MM.1S (cell line): ENCODE measurements at regions not wholly inside any gene's neighbourhood (a gene's known extent, or its start where the extent isn't known, plus 50 kb on each side); places are given as distances from the start of the nearest gene placed in this dataset.

Source experiments
- DNase-seq: peaks from one replicate; pipeline ENCODE4 v3.0.0-alpha.2; 2015
- H2AFZ ChIP-seq: fragments of 300-600 bp; sonication (generic); 2 replicates; pipeline ENCODE4 v1.6.0; 2016; ENCODE audit warnings: antibody characterized with exemption, low read length
- H3F3A ChIP-seq: fragments of 300-600 bp; sonication (generic); 2 replicates; pipeline ENCODE4 v1.6.1; 2016; ENCODE audit warnings: mild to moderate bottlenecking, antibody characterized with exemption, low read length, moderate library complexity, mixed read lengths; ENCODE audit not compliant: insufficient read depth
- H3K27ac ChIP-seq: fragments of 300-600 bp; sonication (generic); 2 replicates; pipeline ENCODE4 v1.5.1; 2016; ENCODE audit warnings: mild to moderate bottlenecking, low read length
- H3K27me3 ChIP-seq: fragments of 300-600 bp; sonication (generic); replicated peaks from 2 replicates; pipeline ENCODE4 v1.6.0; 2016; ENCODE audit warnings: low read length; ENCODE audit not compliant: insufficient read depth
- H3K36me3 ChIP-seq: fragments of 300-600 bp; sonication (generic); replicated peaks from 2 replicates; pipeline ENCODE4 v1.6.1; 2016; ENCODE audit warnings: mild to moderate bottlenecking, low read length, mixed read lengths; ENCODE audit not compliant: insufficient read depth
- H3K4me1 ChIP-seq: fragments of 300-600 bp; sonication (generic); 2 replicates; pipeline ENCODE4 v1.6.1; 2016; ENCODE audit warnings: low read length, mixed read lengths
- H3K4me2 ChIP-seq: fragments of 300-600 bp; sonication (generic); 2 replicates; pipeline ENCODE4 v1.6.0; 2016; ENCODE audit warnings: low read depth, low read length
- H3K4me3 ChIP-seq: fragments of 300-600 bp; sonication (generic); 2 replicates; pipeline ENCODE4 v1.5.1; 2016; ENCODE audit warnings: low read length, mixed read lengths
- H3K79me2 ChIP-seq: fragments of 300-600 bp; sonication (generic); 2 replicates; pipeline ENCODE4 v1.6.1; 2016; ENCODE audit warnings: mixed run types, low read length, mixed read lengths
- H3K9ac ChIP-seq: fragments of 300-600 bp; sonication (generic); 2 replicates; pipeline ENCODE4 v1.6.1; 2016; ENCODE audit warnings: low read length, mixed read lengths
- H3K9me2 ChIP-seq: fragments of 300-600 bp; sonication (generic); replicated peaks from 2 replicates; pipeline ENCODE4 v1.6.1; 2016; ENCODE audit warnings: mild to moderate bottlenecking, low read length, mixed read lengths; ENCODE audit not compliant: insufficient read depth
- H3K9me3 ChIP-seq: fragments of 300-600 bp; sonication (generic); replicated peaks from 2 replicates; pipeline ENCODE4 v1.6.1; 2016; ENCODE audit warnings: mild to moderate bottlenecking, low read length, mixed read lengths; ENCODE audit not compliant: insufficient read depth
- H4K20me1 ChIP-seq: fragments of 300-600 bp; sonication (generic); 2 replicates; pipeline ENCODE4 v1.6.1; 2016; ENCODE audit warnings: mild to moderate bottlenecking, low read length, moderate library complexity, mixed read lengths; ENCODE audit not compliant: insufficient read depth
- CTCF ChIP-seq: fragments of 300-600 bp; sonication (generic); IDR thresholded peaks from 2 replicates; pipeline ENCODE4 v1.5.1; 2016; ENCODE audit warnings: antibody characterized with exemption, low read length, mixed read lengths
- EZH2 ChIP-seq: fragments of 300-600 bp; sonication (generic); optimal IDR thresholded peaks from 2 replicates; pipeline ENCODE3; 2017; ENCODE audit warnings: low read depth, mild to moderate bottlenecking, antibody characterized with exemption, low read length, mixed read lengths
- EZH2phosphoT487 ChIP-seq: fragments of 300-600 bp; sonication (generic); IDR thresholded peaks from 2 replicates; pipeline ENCODE4 v1.6.1; 2018; ENCODE audit warnings: antibody characterized with exemption, low read length

DNA sequence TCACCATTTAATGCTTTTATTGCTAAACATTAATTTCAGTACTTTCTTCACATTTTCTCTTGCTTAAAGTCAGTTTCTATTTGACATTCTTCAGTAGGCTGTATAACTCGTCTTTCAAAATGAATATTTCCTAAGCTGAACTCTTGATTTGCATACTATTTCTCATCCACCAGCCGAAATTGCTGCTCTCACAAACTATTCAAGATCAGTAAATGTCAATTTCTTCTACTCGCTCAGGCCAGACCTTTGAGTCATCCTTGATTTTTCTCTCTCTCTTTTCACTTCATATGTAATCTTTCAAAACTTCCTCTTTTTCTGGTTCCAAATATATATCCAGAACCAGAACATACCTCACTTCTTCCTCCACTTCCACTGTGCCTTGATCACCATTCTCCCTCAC lies 990.0 kb downstream of the KCNT2 start:
- H3F3A ChIP-seq, result no peaks in the 10 kb centered on the region
- no peak overlapping the region for H3K4me2 ChIP-seq
- no peak overlapping the region for H3K4me3 ChIP-seq
- no peaks in the 10 kb centered on the region for H3K27me3 ChIP-seq
- H3K9ac ChIP-seq, result no peak overlapping the region
- H3K4me1 ChIP-seq, result no peaks in the 10 kb centered on the region
- no peaks in the 10 kb centered on the region for H3K9me2 ChIP-seq
- H2AFZ ChIP-seq, result no peak overlapping the region
- H4K20me1 ChIP-seq, result no peaks in the 10 kb centered on the region
- H3K79me2 ChIP-seq, result no peaks in the 10 kb centered on the region
- DNase-seq, result no peak
- TF ChIP-seq EZH2phosphoT487, result no peak
- TF ChIP-seq EZH2, result no peak
- TF ChIP-seq CTCF, result no peak
- H3K36me3 ChIP-seq, result no peaks in the 10 kb centered on the region
- H3K9me3 ChIP-seq, result no peaks in the 10 kb centered on the region
- H3K27ac ChIP-seq, result no peak overlapping the region

DNA sequence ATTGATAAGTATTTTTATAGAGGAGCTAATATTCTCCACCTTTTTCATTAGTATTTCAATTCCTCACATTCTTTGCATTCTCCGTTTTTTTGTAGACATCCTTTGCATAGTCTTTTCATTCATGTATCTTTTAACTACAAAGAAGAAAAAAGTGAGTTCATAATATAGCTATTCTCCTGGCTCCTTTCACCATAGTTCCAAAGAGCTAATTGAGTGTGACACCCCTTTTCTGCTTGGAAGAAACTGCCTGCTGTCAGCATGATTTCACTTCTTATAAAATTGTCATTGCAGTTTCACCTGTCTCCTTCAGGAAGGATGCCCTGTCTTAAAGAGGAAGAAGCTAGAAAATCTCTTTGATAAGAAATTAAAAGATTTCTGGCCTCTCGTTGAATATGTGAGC lies 991.1 kb downstream of the KCNT2 start:
- H3K4me1 ChIP-seq, result no peaks in the 10 kb centered on the region
- H3K4me2 ChIP-seq, result no peak overlapping the region
- H3F3A ChIP-seq, result no peaks in the 10 kb centered on the region
- TF ChIP-seq EZH2phosphoT487 (no peak), EZH2 (no peak), CTCF (no peak)
- no peak overlapping the region for H3K27ac ChIP-seq
- H3K9ac ChIP-seq, result no peak overlapping the region
- H4K20me1 ChIP-seq, result no peaks in the 10 kb centered on the region
- DNase-seq, result no peak
- no peaks in the 10 kb centered on the region for H3K9me3 ChIP-seq
- H3K4me3 ChIP-seq, result no peak overlapping the region
- H3K36me3 ChIP-seq, result no peaks in the 10 kb centered on the region
- no peaks in the 10 kb centered on the region for H3K9me2 ChIP-seq
- H3K27me3 ChIP-seq, result no peaks in the 10 kb centered on the region
- no peak overlapping the region for H2AFZ ChIP-seq
- no peaks in the 10 kb centered on the region for H3K79me2 ChIP-seq

DNA sequence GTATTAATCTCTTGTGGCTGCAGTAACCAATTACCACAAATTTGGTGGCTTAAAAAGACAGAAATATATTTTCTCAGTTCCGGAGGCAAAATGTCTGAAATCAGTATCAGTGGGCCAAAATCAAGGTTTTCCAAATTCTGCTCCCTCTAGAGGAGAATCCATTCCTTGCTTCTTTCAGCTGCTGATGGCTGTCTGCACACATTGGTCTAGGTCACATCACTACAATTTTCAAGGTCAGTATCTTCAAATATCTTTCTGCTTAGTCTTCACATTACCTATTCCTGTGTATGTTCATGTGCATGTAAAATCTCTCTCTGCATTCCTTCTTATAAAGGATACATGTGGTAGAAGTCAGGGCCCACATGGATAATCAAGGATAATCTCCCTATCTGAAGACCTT lies 999.4 kb downstream of the KCNT2 start:
- H3K4me1 ChIP-seq, result no peaks in the 10 kb centered on the region
- no peak overlapping the region for H3K4me3 ChIP-seq
- TF ChIP-seq EZH2phosphoT487, result no peak
- no peak for TF ChIP-seq EZH2
- TF ChIP-seq CTCF, result no peak
- no peak for DNase-seq
- no peak overlapping the region for H2AFZ ChIP-seq
- H3K9ac ChIP-seq, result no peak overlapping the region
- no peaks in the 10 kb centered on the region for H3K9me2 ChIP-seq
- H3K4me2 ChIP-seq, result no peak overlapping the region
- no peak overlapping the region for H3K27ac ChIP-seq
- no peaks in the 10 kb centered on the region for H4K20me1 ChIP-seq
- no peaks in the 10 kb centered on the region for H3K9me3 ChIP-seq
- H3F3A ChIP-seq, result no peaks in the 10 kb centered on the region
- no peaks in the 10 kb centered on the region for H3K27me3 ChIP-seq
- H3K36me3 ChIP-seq, result no peaks in the 10 kb centered on the region
- no peaks in the 10 kb centered on the region for H3K79me2 ChIP-seq

DNA sequence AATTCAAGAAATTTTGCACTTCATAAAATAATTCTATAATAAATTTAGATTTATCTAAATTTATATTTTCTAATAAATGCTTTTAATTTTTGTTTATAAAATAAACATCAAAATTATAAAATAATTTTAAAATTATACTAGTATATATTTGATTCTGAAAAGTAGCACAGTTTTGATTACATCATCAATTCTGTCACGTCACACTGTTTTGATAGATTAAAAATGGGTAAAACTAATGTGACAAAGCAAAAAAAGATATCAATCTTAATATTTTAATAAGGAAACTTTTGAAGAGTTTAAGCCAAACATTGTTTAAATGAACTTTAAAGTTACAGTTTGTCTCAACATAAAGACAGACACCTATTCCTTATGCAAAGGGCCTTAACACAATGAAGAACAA lies 1001.8 kb downstream of the KCNT2 start:
- no peak overlapping the region for H3K9ac ChIP-seq
- H3K4me3 ChIP-seq, result no peak overlapping the region
- H3K9me2 ChIP-seq, result no peaks in the 10 kb centered on the region
- H3K9me3 ChIP-seq, result no peaks in the 10 kb centered on the region
- no peak overlapping the region for H3K4me2 ChIP-seq
- TF ChIP-seq EZH2 (no peak), EZH2phosphoT487 (no peak), CTCF (no peak)
- H3K36me3 ChIP-seq, result no peaks in the 10 kb centered on the region
- H3K4me1 ChIP-seq, result no peaks in the 10 kb centered on the region
- no peaks in the 10 kb centered on the region for H3K27me3 ChIP-seq
- no peak overlapping the region for H2AFZ ChIP-seq
- DNase-seq, result no peak
- no peaks in the 10 kb centered on the region for H4K20me1 ChIP-seq
- no peaks in the 10 kb centered on the region for H3K79me2 ChIP-seq
- no peak overlapping the region for H3K27ac ChIP-seq
- no peaks in the 10 kb centered on the region for H3F3A ChIP-seq
